Stimulated activated CD4-positive, alpha-beta T cell treated with anti-CD3 and anti-CD28 coated beads, Interleukin-2, amount 100 ng/mL, for 24 hours (primary cell): ENCODE measurements at regions not wholly inside any gene's neighbourhood (a gene's known extent, or its start where the extent isn't known, plus 50 kb on each side); places are given as distances from the start of the nearest gene placed in this dataset.
"Not testable (repeated sequence)": the region's sequence is repeated elsewhere in the genome, so short reads cannot be mapped to it uniquely, and the experiment has no call there.

Source experiments
- DNase-seq, 2 donors: peaks; one replicate each; pipeline ENCODE4 v3.0.0-alpha.2; 2020

DNA sequence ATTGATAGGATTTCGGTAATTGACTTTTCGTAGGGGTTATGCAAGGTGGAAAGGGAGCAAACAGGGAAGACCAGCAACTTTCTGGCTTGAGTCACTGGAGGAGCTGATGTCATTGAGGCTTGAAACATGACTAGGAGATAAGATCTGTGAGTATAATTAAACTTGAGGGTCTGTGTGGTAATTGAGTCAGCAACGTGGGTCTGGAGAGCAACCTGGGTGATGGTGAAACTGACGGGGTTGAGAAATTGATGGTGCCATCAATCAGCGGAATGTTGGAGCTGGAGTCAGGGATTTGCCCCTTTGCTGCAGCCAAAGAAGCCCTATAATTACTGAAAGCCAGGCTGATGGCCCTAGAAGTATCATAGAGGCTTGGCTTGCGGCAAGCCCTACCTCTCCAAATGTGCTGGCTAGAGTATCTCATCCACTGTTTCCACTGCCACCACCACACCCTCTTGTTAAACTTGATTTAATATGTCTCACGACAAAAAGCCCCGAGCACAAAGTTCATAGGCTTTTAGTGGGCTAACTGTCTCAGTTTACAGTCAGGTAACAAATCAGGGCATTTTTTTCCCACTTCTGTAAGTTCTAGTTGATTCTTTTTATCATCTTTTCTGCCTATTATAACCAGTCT lies 186.9 kb upstream of the ELAC2 start:
- DNase-seq = no peak

DNA sequence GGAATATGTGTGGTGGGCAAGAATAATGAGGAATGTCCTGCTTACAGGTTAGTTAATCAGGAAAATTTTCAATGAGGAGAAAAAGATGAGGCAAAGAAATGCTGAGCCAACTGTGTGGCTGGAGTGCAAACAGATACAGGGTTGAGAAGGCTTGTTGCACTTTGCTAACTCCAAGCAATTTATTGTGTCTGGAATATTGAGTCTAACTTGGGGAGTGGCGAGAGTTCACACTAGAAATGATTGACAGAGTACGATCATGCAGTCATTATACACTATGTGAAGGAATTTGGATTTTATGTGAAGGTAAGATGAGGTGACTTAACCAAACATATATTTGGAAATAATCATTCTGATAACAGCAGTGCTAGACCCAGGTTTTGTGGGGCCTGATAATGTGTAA lies 185.0 kb upstream of the ELAC2 start:
- no peak for DNase-seq

GRCh38 chr17:13200671-13201070 lies 182.8 kb upstream of the ELAC2 start:
- DNase-seq = no peak

- no peak for DNase-seq
These were observed 181.6 kb upstream of the ELAC2 start for GRCh38 chr17:13199425-13199824.

DNA sequence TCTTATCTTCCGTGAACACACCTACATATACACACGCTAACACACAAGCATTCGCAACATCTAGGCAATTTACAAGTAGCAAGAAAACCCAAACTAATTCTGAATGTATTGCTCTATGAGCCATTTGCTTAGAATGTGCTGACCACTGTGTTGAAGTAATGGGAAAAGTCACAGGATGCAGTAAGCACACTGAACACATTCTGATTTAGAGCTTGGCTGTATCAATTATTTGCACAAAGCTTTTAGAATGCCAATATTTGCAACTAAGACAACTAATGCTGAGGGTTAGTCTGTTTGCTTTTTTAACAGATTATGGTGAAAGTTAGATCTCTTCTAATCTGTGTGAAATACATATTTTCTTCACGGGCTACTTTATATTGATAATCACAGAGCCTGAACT lies 179.8 kb upstream of the ELAC2 start:
- DNase-seq = no peak

DNA sequence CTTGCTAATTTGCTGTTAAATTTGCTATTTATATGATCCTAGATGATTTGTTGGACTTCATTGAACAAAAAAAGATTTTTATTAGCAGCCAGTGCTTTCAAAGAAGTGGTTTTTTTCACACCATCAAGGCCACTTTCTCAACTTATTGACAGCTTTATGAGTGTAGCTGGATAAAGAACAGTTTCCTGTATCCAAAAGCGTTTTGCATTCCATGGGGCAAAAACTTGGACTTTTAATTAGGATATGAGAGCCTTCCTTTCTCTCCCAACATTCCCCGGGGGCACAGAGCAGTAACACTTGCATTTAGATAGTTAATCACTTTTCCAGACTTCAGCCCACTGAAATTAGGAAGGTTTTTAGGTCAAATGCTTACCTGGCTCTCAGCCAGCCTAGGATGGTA lies 177.1 kb upstream of the ELAC2 start:
- no peak for DNase-seq

DNA sequence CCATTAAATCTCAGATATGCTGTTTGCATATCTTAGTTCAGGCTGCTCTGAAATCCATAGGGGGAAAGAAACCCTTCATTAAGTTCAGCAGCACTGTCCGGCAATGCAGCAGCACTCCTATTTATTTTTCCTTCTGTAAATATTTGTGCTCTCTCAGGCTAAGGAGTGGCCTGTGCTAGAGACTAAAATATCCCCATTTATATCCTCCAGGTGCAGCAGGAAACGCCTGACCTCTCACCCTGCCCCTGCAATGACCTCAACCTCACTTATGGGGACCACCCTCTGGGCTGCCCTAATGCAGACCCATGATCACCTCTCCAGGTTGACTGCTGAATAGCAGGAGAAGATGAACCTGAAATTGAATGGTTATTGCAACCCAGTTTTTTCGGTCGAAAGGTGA lies 165.0 kb upstream of the ELAC2 start:
- no peak for DNase-seq

- no peak for DNase-seq
These were observed 164.6 kb upstream of the ELAC2 start for GRCh38 chr17:13182450-13182849.

DNA sequence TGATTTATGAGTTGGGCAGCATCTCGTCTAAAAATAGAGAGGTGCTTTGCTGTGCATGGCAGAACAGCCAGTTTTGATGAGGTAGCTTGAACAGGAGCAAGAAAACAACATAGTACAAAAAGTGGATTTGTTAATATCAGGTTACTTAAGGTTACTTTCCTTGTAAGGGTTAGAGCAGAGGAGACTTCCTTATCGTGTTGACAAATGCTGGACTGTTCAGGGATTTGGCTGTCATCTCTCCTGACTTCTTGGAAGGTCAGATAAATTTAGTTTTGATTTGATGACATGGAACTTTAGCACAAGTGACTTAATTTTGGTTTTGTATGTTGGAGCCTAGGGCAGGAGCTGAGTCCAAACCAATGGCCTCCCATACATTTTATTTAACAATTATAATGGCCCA lies 163.9 kb upstream of the ELAC2 start:
- no peak for DNase-seq

GRCh38 chr17:13176436-13176835 lies 158.6 kb upstream of the ELAC2 start:
- no peak for DNase-seq

- no peak for DNase-seq
These were observed 154.0 kb upstream of the ELAC2 start for GRCh38 chr17:13171790-13172189.

- DNase-seq = no peak
These were observed 144.5 kb upstream of the ELAC2 start for GRCh38 chr17:13162361-13162760.

GRCh38 chr17:13160790-13161189 lies 143.0 kb upstream of the ELAC2 start:
- no peak for DNase-seq

- no peak for DNase-seq
These were observed 142.5 kb upstream of the ELAC2 start for GRCh38 chr17:13160296-13160695.

- DNase-seq = no peak
These were observed 140.8 kb upstream of the ELAC2 start for GRCh38 chr17:13158494-13159240.

DNA sequence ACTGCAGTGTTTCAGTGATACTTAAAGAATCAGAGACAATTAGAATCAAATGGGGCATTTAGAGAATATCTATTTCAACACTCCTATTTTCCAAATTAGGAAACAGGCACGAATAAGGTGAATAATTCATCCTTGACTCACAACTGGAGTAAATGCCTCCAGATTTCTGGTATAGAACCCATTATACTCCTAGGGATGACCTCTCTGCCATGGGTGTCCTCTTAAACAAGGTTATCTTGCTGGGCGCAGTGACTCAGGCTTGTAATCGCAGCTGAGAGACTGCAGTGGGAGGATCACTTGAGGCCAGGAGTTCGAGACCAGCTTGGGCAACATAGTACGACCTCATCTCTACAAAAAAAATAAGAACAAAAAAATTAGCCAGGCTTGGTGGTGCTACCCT lies 139.8 kb upstream of the ELAC2 start:
- DNase-seq = no peak

DNA sequence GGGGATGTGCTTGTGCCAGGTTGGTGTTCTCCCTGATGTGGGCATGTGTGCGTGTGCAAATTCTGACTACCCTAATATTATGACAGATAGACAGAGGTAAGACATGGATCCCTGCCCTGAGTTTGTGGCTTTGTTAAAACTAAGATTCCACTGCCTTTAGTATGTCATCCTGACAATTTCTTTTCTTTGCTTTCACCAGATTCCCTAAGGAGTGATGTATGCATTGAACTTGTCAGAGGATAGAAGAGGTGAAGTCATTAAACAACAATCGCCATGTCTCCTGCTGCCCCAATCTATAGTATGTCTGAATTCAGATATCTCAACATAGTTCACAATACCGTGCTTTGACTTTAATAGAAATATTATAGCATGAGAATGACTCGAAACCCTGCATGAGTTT lies 137.1 kb upstream of the ELAC2 start:
- no peak for DNase-seq

GRCh38 chr17:13154398-13154797 lies 136.6 kb upstream of the ELAC2 start:
- no peak for DNase-seq

DNA sequence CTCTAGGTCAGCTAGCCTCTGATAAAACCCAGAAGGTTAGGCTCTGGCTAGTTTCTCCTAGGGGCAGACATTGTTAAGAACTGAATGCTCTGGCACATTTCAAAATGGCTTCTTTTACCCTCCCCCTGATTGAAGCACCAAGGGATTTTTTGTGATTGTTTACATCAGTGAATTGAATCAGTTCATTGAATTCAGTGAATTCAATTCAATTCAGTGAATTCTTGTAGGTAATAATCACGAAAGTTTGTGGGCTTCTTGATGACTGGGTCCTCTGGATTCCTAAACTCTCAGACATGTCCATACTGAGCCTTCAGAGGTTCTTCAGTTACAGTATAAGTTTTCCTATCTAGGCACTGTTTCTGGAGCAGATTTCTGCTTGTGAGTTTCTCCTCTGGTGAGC lies 135.2 kb upstream of the ELAC2 start:
- DNase-seq = no peak

DNA sequence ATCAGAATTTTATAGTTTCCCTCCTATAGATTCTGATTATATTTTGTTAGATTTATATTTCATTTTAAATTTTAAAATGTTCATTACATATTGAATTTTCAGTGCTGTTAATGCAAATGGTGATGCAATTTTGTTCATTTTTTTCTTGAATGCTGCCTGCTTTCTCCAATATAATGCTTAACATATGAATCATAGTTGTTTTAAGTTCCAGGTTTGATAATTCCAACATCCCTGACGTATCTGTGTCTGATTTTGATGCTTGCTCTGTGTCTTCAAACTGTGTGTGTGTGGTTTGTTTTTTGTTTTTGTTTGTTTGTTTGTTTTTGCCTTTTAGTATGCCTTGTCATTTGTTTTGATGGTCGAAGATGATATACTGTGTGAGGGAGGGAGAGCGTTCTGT lies 134.7 kb upstream of the ELAC2 start:
- no peak for DNase-seq

- DNase-seq = not testable (repeated sequence)
These were observed 132.9 kb upstream of the ELAC2 start for GRCh38 chr17:13150738-13151137.

DNA sequence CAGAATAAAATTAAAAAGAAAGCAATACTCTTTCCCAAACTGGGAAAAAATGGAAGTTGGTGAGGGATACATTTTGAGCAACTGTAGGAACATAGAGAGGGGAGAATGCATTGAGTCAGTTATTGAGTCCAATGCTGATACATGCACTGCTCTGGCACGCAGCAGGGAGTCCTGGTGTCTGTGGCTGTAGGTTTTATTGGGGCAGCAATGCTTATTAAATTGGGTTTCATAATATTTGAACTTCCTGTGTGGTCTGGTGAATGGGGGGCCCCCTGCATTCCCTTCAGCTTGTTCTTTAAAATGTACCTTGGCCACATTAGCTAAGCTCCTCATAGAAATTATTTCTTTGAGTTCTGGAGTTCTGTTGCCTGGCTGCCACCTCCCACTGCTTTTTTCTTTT lies 125.2 kb upstream of the ELAC2 start:
- DNase-seq = no peak

DNA sequence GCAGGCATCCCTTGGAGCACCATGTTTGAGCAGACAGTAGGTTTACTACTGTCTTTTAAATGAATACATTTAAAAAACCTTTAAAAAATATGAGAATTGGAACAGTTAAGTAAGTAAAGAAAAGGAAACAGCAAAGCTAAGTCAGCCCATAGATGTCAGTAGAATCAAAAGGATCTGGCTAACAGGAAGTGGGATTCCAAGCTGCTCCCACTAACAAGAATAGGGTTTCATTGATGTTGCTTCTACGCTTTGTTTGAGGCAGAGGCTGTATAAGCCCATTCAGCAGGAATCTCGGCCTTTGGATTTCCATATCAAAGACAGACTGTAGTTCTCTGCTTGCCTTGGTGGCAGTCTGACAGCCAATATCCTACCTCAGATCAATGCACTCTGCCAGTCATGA lies 122.9 kb upstream of the ELAC2 start:
- DNase-seq = no peak

DNA sequence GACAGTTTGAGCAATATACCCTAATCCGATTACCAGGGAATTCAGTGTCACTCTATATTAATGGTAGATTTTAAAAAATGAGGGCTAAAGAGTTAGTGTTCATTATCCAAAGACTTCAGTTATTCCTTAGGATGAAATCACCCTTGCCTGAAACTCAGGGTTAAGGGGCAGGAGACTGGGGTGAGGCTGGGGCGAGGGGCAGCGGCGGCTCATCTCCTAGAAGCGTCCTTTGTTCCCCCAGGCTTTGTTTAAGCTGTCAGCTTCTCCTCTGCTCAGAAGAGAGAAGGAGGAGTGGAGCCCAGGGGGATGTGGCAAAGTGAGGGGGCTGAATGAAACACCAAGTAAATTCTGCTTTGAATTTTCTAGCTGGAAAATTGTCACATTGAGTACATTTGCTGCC lies 117.7 kb upstream of the ELAC2 start:
- no peak for DNase-seq

GRCh38 chr17:13134076-13134475 lies 116.2 kb upstream of the ELAC2 start:
- DNase-seq = no peak
